Panc1 (cell line): ENCODE measurements at regions not wholly inside any gene's neighbourhood (a gene's known extent, or its start where the extent isn't known, plus 50 kb on each side); places are given as distances from the start of the nearest gene placed in this dataset.
A peak's percentile ranks its signal among the peaks of the same experiment; 100 is the strongest.

ENCODE experiments used
- ATAC-seq: fragments of 200-7000 bp; cut with Tn5 transposase; 2 replicates; pipeline ENCODE4 v1.9.1; 2020; ENCODE audit warnings: mild to moderate bottlenecking, moderate library complexity
- BruUV-seq: library from RNA; stranded (reverse); fragments of 400-500 nt; replicated peaks from 2 replicates; lab custom pipeline; 2021; lab: Mats Ljungman, UMichigan
- CTCF ChIA-PET: fragments of 300-600 bp; sonication (Branson Sonifier 250); formaldehyde crosslinking; loops from one replicate; lab custom pipeline; 2022; ENCODE audit warnings: antibody characterized with exemption; lab: Charles Lee
- POLR2A ChIA-PET: fragments of 300-600 bp; sonication (Branson Sonifier 250); formaldehyde crosslinking; loops from one replicate; lab custom pipeline; 2022; ENCODE audit warnings: antibody characterized with exemption; lab: Charles Lee
- DNase-seq: peaks from one replicate; pipeline ENCODE4 v3.0.0-alpha.2; 2010; ENCODE audit warnings: low read depth, low spot score
- H3K27ac ChIP-seq: 2 replicates; pipeline ENCODE4 v1.5.1; 2011; ENCODE audit warnings: mild to moderate bottlenecking, low read length, inconsistent platforms
- H3K27me3 ChIP-seq: fragments of 200-500 bp; sonication (Bioruptor generic); 2 replicates; pipeline ENCODE4 v1.6.0; 2014; ENCODE audit warnings: low read length, inconsistent platforms; ENCODE audit not compliant: control insufficient read depth, insufficient read depth
- H3K36me3 ChIP-seq: fragments of 200-500 bp; sonication (Bioruptor generic); 2 replicates; pipeline ENCODE4 v1.5.1; 2014; ENCODE audit warnings: inconsistent platforms, mild to moderate bottlenecking, low read length, moderate library complexity; ENCODE audit not compliant: control insufficient read depth, insufficient read depth
- H3K4me1 ChIP-seq: 2 replicates; pipeline ENCODE4 v1.5.1; 2011; ENCODE audit warnings: inconsistent platforms, mild to moderate bottlenecking, low read length, moderate library complexity; ENCODE audit not compliant: control insufficient read depth, insufficient read depth
- H3K4me3 ChIP-seq, 2 experiments: 2 replicates each; pipeline ENCODE4 v1.5.1; 2011 to 2012; ENCODE audit warnings: low read depth in 2 of 2, low read length in 2 of 2, mild to moderate bottlenecking in 2 of 2, inconsistent platforms in 1 of 2, moderate library complexity in 1 of 2
- H3K9me3 ChIP-seq: fragments of 200-500 bp; sonication (Bioruptor generic); 2 replicates; pipeline ENCODE4 v1.5.1; 2014; ENCODE audit warnings: low read depth, mild to moderate bottlenecking, inconsistent platforms, low read length, moderate library complexity; ENCODE audit not compliant: control insufficient read depth, insufficient read depth
- CTCF ChIP-seq: fragments of 450-650 bp; IDR thresholded peaks from 2 replicates; pipeline ENCODE4 v1.5.1; 2017; ENCODE audit warnings: mild to moderate bottlenecking
- POLR2AphosphoS5 ChIP-seq: IDR thresholded peaks from 2 replicates; pipeline ENCODE4 v1.6.1; 2012; ENCODE audit warnings: mild to moderate bottlenecking, low read depth, low read length, moderate library complexity
- SIN3A ChIP-seq: IDR thresholded peaks from 2 replicates; pipeline ENCODE4 v1.6.1; 2012; ENCODE audit warnings: low read depth, mild to moderate bottlenecking, low read length, moderate library complexity, borderline replicate concordance; ENCODE audit not compliant: insufficient read depth
- TCF7L2 ChIP-seq: IDR thresholded peaks from 2 replicates; pipeline ENCODE4 v1.6.1; 2011; ENCODE audit warnings: mild to moderate bottlenecking, low read depth, low read length, inconsistent platforms
- in situ Hi-C: cut with HindIII; loops from 2 replicates; pipeline ENCODE4 v1.10.0; 2016; ENCODE audit warnings: low sequenced_read_pairs, low pct_unique_long_range_greater_than_20kb
- intact Hi-C: fragments of 100-400 bp; cut with micrococcal nuclease; formaldehyde crosslinking; loops from one replicate; pipeline ENCODE4 v1.10.0; 2022; ENCODE audit not compliant: unreplicated experiment
- TF ChIP-seq, protein P1 (sequence below), 2 experiments: IDR thresholded peaks; 2 replicates each; pipeline ENCODE4 v1.6.1; 2011 to 2012; ENCODE audit warnings: low read depth in 2 of 2, control low read depth in 1 of 2, low read length in 1 of 2, mild to moderate bottlenecking in 1 of 2, moderate library complexity in 1 of 2; ENCODE audit not compliant: insufficient read depth in 1 of 2

DNA sequence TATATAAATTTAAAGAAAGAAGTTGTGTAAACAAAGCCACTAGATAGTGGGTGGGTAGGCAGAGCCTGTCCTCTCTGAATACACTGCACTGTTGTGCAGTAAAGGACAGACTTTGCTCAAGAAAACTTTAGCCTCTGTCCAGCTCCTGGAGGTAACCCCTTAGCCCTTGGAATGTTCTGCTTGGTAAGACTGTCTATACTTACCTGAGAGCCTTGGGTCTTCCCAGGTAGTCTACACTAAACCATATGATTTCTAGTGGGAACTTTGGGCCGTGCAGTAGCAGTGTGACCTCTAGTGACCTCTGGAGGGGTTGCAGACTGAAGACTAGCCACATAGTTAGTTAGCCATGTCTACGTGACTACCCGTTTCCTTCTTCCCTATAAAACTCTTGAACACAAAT, 678.3 kb upstream of the NRXN1 start:
- Histone ChIP-seq H3K27me3 (no peaks in the 10 kb centered on the region), H3K36me3 (no peaks in the 10 kb centered on the region), H3K4me3 (no peak overlapping the region), H3K4me1 (no peaks in the 10 kb centered on the region), H3K9me3 (no peaks in the 10 kb centered on the region), H3K27ac (no peak overlapping the region)
- ATAC-seq: no peak
- in situ Hi-C loops: no loop called here
- peak; percentile 34 for TF ChIP-seq CTCF
- TF ChIP-seq, protein P1, sequence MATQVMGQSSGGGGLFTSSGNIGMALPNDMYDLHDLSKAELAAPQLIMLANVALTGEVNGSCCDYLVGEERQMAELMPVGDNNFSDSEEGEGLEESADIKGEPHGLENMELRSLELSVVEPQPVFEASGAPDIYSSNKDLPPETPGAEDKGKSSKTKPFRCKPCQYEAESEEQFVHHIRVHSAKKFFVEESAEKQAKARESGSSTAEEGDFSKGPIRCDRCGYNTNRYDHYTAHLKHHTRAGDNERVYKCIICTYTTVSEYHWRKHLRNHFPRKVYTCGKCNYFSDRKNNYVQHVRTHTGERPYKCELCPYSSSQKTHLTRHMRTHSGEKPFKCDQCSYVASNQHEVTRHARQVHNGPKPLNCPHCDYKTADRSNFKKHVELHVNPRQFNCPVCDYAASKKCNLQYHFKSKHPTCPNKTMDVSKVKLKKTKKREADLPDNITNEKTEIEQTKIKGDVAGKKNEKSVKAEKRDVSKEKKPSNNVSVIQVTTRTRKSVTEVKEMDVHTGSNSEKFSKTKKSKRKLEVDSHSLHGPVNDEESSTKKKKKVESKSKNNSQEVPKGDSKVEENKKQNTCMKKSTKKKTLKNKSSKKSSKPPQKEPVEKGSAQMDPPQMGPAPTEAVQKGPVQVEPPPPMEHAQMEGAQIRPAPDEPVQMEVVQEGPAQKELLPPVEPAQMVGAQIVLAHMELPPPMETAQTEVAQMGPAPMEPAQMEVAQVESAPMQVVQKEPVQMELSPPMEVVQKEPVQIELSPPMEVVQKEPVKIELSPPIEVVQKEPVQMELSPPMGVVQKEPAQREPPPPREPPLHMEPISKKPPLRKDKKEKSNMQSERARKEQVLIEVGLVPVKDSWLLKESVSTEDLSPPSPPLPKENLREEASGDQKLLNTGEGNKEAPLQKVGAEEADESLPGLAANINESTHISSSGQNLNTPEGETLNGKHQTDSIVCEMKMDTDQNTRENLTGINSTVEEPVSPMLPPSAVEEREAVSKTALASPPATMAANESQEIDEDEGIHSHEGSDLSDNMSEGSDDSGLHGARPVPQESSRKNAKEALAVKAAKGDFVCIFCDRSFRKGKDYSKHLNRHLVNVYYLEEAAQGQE (IDR thresholded peaks at IDR 0.05; ENCODE audit: insufficient read depth in 1 of 2, low read depth in 2 of 2, low read length in 1 of 2): no peak
- intact Hi-C loops: no loop called here
- DNase-seq: no peak
- BruUV-seq: no TSS peak
- POLR2A ChIA-PET: no interaction called here
- CTCF ChIA-PET: no interaction called here

GRCh38 chr2:51707625-51708024, 675.7 kb upstream of the NRXN1 start:
- H3K27me3 ChIP-seq: no peaks in the 10 kb centered on the region
- ATAC-seq: no peak
- intact Hi-C loops: no loop called here
- no peaks in the 10 kb centered on the region for H3K4me1 ChIP-seq
- POLR2A ChIA-PET: no interaction called here
- H3K9me3 ChIP-seq: no peaks in the 10 kb centered on the region
- H3K36me3 ChIP-seq: no peaks in the 10 kb centered on the region
- CTCF ChIA-PET: no interaction called here
- no peak for DNase-seq
- in situ Hi-C loops: no loop called here
- no TSS peak for BruUV-seq
- TF ChIP-seq TCF7L2 (no peak), SIN3A (no peak), CTCF (no peak), POLR2AphosphoS5 (no peak)
- TF ChIP-seq, protein P1 (IDR thresholded peaks at IDR 0.05; ENCODE audit: insufficient read depth in 1 of 2, low read depth in 2 of 2, low read length in 1 of 2): no peak
- no peak overlapping the region for H3K4me3 ChIP-seq
- no peak overlapping the region for H3K27ac ChIP-seq
